Omental fat pad (tissue), 3 donors: ENCODE measurements at regions not wholly inside any gene's neighbourhood (a gene's known extent, or its start where the extent isn't known, plus 50 kb on each side); places are given as distances from the start of the nearest gene placed in this dataset.
"Not testable (repeated sequence)": the region's sequence is repeated elsewhere in the genome, so short reads cannot be mapped to it uniquely, and the experiment has no call there.

ENCODE experiments used
- ATAC-seq: fragments of 150-250 bp; one replicate; pipeline ENCODE4 v1.9.1; 2016; ENCODE audit warnings: mild to moderate bottlenecking, moderate library complexity; ENCODE audit not compliant: low FRiP score
- DNase-seq: peaks from one replicate; pipeline ENCODE4 v3.0.0-alpha.2; 2019; ENCODE audit warnings: low spot score
- TF ChIP-seq, protein P1 (sequence below), 3 donors: fragments of 450-650 bp; IDR thresholded peaks; one replicate each; pipeline ENCODE4 v1.5.1; 2016 to 2017; ENCODE audit warnings: antibody characterized with exemption in 3 of 3, mild to moderate bottlenecking in 3 of 3, moderate library complexity in 2 of 3

DNA sequence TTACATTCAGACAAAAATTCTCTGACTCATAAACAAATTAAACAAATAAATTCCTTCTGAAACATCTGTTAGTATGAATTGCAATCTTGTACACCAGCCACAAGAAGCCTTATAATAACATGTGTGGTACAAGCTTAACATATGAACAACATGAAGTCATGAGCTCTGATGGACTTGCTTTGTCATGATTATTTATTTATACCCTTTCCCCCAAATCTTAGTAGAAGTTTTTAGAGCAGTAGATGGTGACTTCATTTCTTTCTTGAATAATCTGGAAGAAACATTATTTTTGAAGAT is 633.4 kb downstream of the EPHA3 start:
- ATAC-seq (no peak), DNase-seq (no peak)
- TF ChIP-seq, protein P1, sequence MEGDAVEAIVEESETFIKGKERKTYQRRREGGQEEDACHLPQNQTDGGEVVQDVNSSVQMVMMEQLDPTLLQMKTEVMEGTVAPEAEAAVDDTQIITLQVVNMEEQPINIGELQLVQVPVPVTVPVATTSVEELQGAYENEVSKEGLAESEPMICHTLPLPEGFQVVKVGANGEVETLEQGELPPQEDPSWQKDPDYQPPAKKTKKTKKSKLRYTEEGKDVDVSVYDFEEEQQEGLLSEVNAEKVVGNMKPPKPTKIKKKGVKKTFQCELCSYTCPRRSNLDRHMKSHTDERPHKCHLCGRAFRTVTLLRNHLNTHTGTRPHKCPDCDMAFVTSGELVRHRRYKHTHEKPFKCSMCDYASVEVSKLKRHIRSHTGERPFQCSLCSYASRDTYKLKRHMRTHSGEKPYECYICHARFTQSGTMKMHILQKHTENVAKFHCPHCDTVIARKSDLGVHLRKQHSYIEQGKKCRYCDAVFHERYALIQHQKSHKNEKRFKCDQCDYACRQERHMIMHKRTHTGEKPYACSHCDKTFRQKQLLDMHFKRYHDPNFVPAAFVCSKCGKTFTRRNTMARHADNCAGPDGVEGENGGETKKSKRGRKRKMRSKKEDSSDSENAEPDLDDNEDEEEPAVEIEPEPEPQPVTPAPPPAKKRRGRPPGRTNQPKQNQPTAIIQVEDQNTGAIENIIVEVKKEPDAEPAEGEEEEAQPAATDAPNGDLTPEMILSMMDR (IDR thresholded peaks at IDR 0.05): no peak

DNA sequence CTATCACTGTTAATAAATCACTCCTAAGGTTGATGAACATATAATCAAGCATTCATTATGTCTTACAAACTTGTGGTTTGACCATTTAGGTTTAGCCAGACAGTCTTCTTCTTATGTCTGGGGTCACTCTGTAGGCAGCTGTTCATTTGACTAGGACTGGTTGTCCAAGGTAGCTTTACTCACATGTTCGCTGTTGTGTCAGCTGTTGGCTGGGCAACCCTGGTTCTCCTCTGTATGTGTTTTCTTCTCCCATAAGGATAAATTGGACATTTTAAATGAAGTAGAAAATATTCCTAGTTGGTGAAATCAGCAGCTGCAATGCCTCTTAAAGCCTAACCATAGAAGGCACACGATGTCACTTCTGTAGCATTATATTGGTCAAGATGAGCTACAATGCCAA is 635.1 kb downstream of the EPHA3 start:
- TF ChIP-seq, protein P1 (IDR thresholded peaks at IDR 0.05): no peak
- DNase-seq: no peak
- ATAC-seq: no peak

DNA sequence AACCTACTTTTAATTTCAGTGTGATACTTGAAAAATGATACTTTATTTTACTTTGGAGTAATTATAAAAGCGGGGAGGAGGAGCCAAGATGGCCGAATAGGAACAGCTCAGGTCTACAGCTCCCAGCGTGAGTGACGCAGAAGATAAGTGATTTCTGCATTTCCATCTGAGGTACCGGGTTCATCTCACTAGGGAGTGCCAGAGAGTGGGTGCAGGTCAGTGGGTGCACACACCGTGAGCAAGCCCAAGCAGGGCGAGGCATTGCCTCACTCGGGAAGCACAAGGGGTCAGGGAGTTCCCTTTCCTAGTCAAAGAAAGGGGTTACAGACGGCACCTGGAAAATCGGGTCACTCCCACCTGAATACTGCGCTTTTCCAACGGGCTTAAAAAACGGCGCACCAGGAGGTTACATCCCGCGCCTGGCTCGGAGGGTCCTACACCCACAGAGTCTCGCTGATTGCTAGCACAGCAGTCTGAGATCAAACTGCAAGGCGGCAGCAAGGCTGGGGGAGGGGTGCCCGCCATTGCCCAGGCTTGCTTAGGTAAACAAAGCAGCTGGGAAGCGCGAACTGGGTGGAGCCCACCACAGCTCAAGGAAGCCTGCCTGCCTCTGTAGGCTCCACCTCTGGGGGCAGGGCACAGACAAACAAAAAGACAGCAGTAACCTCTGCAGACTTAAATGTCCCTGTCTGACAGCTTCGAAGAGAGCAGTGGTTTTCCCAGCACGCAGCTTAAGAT is 640.3 kb downstream of the EPHA3 start:
- not testable (repeated sequence) for DNase-seq, ATAC-seq

DNA sequence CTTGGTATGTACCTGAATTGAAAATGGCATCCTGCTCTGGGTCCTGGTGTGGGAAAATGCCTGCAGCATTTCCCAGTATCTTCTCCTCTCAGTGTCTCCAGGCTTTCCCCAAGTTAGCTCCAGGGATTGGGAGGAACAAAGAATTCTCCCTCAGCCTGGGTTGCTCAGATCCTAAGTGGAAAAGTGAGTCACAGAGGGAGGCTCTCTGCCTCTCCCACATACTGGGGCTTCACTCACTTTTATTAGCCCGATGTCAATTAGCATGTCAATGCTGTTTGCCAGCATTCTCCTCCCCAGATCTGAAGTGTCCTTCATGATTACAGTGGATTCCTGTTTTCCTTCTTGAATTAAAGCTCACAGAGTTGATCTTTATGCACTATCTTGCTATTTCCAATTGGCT is 655.0 kb downstream of the EPHA3 start:
- TF ChIP-seq, protein P1 (IDR thresholded peaks at IDR 0.05): no peak
- DNase-seq (no peak), ATAC-seq (no peak)

DNA sequence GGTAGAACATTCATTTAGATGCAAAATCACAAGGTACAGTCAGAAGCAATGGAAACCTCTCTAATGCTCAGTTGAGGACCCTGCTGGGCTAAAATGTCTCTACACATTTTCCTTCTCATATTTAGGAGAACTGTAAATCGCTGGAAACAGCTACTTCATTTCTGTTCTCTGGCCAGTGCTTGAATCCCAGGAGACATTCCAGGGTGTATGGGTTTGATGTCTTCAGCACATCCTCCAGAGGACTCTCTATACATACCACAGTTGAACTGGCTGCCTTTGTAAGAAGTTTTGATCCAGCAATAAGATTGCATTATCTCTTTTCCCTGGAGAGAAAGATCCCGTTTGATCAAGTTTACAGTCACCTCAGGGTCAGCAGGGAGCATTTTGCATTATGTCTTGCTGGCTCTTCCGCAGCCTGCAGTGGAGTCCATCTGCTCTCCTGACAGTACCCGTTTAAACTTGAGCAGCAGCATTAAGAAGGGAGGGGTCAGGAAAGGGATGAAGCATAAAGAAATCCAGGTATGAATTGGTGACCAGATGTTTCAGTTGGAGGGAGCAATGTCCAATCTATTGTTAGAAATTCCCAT is 676.0 kb downstream of the EPHA3 start:
- no peak for DNase-seq
- TF ChIP-seq, protein P1 (IDR thresholded peaks at IDR 0.05): no peak
- no peak for ATAC-seq

DNA sequence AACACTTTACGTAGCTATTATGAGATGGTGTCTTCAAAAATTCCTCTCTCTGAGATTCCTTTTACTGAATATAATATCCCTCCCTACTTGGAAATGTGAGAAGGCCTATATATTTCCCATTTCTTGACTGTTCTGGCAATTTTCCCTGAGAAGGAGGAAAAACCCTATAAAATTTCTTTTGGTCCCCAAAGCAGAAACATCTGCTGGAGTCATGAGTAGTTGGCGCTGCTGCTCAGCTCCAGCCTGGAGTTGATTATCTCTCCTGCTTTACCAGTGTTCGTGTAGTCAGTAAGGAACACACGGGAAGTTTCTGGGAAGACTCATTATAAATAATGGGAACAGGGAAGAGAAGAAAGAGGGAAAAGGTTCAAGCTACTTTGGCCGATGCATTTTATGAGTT is 680.1 kb downstream of the EPHA3 start:
- no peak for DNase-seq
- ATAC-seq: no peak

DNA sequence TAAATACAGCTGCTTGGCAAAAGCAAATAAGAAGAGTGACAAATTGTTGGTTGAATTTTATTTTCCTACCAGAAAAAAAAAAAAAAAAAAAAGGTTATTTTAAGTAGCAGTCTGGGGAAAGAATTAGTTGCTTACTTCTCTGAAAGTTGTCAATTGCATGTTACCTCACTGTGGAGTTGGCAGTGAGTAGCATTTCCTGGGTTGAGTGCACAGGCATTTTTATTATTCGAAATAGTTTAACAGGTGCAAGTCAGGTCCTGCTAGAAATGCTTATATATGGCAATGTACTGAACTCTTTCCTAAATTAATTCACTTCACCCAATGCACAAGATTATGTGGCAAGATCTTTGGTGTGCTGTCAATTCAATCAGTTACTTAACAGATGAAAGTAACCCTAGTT is 680.6 kb downstream of the EPHA3 start:
- ATAC-seq (no peak), DNase-seq (no peak)
- TF ChIP-seq, protein P1 (IDR thresholded peaks at IDR 0.05): no peak

More for the DNA sequence above, 680.1 kb downstream of the EPHA3 start:
- TF ChIP-seq, protein P1 (IDR thresholded peaks at IDR 0.05): no peak
